Skin of body (tissue), 1 donor: ENCODE measurements at regions not wholly inside any gene's neighbourhood (a gene's known extent, or its start where the extent isn't known, plus 50 kb on each side); places are given as distances from the start of the nearest gene placed in this dataset.

Experiments
- DNase-seq: peaks from one replicate; lab custom pipeline; 2025; lab: John Stamatoyannopoulos, UW

DNA sequence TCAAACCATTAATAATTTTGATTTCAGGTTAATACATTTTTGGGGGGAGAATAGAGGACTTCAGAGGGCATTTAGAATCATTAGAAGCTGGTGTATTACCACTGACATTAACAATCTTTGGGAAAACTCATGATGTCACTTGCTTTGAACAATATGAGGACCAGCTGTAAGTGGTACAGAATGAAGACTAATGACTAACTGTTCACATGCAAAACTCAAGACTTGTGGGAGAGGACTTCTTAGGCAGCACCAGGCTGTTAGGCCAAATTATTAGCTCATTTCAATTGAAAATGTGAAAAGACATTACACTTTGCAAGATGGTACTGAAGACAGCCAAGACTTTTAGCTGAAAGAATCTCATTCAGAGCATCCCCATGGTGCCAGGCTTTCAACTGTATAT is 426.2 kb upstream of the ADAMTS9 start:
- peak; percentile 77 for DNase-seq

DNA sequence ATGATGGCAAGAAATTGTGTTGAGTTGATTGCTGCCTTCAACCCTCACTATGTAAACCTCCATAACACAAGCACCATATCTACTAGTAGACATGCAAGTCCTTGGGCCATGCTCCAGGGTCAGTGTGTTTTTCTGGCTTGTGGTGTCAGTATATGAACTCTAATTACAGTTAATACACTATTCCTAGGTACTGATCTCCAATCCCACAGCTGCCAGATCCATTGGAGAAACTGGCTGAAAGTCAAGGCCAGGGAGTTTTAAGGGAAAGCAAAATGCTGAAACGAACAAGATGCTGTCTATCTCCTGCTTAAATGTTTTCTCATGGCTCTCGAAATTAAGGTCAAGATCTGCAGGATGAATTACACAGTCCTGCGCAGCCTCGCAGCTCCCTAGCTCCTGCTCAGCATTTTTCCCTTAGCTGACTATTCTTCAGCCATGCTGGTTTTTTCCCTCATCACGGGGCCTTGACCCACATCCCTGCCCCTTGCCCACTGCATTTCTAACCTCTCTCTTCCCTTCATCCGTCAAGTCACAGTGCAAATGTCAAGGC is 425.0 kb upstream of the ADAMTS9 start:
- DNase-seq, result no peak

DNA sequence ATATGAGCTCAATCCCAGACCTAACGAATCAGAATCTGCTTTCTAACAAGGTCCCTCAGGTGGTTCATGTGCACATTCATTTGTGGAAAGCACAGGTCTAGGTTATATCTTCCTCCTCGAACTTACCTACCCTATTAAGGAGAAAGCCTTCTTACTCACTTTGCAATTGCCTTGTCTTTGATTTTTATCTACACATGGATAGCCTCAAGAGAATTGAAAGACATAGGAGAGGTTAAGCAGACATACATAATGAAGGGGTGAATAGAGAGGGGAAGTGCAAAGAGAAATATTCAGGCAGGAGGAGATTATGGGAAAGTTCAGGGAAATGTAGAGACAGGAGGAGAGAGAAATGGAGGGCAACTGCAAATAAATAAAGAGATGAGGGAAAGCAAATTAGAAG is 422.9 kb upstream of the ADAMTS9 start:
- no peak for DNase-seq

DNA sequence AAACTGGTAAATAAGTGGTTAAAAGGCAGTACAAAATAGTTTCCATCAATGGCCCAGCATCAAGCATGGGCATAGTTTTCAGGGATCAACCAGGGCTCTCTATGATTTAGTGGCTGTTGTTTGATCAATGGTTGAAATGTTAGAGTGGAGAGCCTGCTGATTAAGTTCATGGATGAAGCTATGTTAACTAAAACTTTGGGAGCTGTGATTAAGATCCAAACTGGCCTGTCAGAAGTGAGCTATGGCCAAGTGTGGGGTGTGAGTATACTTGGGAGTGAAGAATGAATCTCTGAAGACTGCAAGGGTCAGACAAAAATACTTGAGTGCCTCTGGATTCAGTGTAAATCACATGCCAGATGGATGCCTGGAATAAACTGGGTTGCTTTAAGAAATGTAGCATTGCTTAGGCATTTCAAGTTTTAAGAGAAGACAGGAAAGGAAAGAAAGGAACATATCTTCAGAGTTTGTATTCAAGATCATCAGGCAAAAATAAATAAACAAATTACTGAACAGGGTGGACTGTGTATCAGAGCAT is 422.2 kb upstream of the ADAMTS9 start:
- DNase-seq, result no peak

DNA sequence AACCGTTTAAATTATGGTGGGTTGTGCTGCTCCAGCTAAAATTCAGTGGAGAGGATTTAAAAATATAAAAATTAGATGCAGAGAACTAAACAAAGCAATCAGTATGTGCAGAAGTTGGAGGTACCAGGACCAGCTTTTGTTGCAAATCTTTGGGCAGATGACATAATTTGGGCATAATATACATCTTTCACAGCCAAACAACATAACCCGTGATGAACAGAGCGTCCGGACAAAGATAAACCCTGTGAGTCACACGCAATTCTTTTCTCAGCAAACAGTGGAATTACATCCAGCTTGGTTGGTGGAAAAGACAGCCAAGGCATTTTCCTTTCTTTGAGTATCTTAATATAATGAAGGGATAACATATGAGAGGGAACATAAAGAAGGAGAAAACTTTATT is 419.4 kb upstream of the ADAMTS9 start:
- DNase-seq, result peak; percentile 42

DNA sequence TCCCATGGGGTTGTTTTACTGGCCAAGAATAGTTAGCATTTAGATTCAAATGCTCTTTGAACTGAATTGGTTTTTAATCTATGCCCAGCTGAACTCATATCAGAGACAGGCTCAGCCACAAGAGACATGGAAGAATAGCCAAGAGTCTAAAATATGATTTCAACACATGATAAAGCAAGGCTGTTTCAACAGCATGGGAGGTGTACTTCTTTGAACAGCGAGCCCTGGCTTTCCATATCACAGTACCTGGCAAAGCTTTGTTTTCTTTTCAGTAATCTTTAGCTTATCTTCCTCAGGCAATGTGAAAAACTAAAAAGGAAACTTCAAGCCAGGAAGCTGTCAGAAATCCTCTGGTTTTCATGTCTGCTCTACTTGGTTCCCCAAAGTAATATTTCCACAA is 413.6 kb upstream of the ADAMTS9 start:
- DNase-seq, result peak; percentile 15

DNA sequence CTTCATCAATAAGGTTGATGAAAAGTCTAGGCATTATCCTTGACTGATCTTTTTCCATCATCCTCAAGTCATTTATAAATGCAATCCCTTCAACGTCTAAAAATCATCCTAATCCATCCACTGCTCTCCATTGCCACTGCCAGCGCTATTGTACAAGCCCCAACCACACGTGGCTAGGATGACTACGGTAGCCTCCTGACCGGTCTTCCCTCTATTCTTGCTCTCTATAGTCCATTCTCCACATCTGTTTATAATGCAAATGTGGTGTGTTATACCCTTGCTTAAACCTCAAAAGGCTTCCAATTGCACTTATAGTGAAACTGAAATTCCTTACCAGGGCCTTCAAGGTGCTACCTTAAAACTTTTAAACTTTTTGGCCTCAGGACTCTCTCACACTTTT is 410.6 kb upstream of the ADAMTS9 start:
- DNase-seq, result no peak

DNA sequence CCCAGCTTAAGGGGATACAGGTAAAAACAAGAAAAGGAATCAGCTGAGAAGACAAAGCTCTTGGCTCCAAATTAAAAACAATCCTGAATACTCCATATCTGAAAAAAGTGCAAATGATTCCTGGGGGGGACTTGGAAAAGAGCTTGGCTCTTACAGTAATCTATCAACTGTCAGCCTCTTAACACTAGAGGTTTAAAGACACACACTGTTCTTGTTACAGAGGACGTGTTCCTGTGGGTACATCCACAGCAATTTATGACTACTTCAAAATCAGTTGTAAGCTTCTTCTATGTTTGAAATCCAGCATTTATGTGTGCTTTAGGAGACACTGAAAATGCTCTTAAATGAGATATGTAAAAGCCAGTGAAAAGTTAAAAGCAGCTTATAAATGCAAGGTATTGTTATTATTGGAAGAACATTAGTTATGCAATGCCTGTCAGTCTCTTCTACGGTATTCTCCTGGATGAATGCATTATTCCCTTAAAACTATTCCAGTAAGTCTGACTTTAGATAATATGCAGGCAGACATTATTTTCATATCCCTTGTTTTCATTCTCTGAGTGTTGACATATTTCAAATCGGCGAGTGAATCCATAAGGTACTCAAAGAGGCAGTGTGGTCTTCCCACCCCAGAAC is 408.4 kb upstream of the ADAMTS9 start:
- DNase-seq, result no peak

DNA sequence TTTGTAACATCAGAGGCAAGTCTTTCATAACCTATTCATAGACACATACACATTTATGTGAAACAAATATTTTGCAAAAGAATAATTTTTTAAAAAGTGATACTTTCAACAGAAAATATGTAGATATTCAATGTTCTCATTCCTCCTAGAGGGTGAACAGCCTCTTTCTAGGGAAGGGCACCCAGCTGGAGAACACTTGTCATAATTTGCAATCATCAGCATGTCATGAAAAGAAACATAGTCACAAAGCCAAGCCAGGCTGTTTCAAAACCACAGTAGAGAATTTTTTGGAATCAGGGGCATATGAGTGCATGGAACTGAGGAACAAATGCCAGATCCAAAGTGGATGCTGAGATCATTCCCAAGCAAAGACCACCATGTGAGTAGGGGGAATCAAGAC is 406.9 kb upstream of the ADAMTS9 start:
- DNase-seq, result peak; percentile 85

DNA sequence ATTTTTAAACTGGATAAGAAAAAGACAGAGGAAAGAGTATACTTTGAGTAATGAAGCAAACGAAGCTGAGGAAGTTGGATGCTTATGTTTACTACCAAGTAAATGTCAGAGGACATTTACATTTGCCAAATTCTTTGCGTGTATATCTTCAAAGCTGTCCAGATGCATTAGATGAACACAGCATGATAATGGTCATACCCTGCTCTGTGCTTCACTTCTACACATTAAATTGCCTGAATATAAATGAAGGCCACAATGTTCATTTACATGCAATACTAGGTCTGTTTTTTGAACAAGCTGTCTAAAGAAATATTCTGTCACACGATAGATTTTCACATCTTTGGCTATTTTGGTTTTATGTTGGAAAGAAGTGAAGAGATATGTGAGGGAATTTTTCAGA is 405.8 kb upstream of the ADAMTS9 start:
- DNase-seq, result peak; percentile 17

DNA sequence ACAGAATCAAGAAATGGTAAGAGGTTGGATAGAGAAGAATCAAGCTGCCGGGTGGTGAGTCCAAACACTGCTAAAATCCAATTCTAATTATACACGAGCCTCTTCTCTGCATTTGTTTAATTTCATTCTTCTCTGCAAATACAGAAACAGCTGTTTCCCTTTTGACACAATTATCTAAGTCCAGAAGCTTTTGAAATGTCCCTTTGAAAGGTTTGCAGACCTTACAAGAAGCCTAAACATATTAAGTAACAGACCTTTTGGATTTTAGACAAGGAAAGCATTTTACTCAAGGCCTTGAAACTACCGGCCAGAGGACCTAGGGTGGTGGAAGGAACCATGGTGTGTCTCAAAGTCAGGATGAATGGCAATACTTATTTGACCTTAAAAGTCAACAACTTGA is 403.8 kb upstream of the ADAMTS9 start:
- DNase-seq, result no peak

DNA sequence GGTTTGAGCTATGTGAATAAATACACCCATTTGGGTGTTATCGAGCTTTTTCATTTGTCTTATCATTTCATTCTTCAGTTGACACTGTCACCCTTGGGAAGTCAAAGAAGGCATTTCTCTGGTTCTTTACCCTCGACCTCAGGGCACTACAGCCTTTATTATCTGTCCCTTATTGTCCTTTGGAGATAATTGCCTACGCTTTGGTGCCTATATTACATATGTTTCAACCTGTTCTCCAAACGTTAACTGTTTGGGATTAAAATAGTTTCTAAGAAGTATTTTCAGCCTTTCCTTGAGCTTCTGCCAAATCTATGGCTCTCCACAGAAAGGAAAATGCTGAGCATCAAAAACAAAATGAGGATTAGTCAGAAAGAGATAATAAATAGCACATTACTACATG is 395.4 kb upstream of the ADAMTS9 start:
- peak; percentile 52 for DNase-seq

DNA sequence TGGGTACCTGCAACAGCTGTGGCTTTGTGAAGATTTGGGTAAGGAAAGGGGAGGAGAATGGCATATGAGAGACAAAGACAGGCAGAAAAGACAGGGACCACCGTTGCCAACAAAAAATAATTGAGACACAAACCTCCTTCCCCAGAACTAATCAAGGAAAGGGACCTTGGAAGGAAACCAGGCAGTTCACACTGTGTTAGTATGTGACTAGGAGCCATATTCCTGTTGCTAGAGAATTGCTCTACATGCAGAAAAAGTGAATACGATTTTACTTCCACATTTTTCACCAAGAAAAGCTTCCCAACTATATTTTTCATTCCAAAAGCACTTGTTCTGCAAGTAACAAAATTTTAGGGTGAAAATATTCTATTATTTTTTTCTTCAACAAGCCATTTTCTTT is 393.7 kb upstream of the ADAMTS9 start:
- no peak for DNase-seq

DNA sequence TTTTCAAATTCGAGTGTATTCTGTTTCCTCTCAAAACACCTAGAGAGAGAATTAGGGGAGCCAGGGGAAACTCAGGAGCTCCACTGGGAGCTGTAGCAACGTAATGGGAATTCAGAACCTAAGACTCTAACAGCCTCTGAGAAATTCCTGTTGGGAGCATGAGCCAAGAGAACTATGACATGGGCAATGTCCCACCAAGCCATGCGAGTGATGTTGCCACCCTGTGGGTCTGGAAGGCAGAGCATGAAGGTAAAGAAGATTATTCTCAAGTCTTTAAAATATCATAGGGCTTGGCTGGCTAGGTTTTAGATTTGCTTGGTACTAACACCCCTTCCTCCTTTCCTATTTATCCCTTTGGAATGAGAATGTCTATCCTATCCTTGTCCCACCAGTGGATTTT is 392.6 kb upstream of the ADAMTS9 start:
- no peak for DNase-seq

DNA sequence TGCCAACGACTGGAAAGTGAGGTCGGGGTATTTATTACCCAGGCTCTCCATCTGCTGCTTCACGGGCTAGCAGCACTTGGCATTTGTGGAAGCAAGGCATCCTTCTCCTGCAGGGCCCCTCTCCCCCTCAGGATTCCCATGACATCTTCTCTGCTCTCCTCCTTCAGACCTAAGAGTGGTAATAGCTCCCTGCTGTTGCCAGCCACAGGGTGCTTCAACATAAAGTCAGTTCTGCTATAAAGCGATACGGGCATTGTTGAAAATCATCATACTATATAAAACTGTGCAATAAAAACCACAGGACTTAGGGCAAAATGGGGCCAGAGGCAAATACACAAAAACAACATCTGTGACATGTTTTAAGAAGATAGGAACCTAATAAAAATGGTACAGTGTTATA is 391.8 kb upstream of the ADAMTS9 start:
- no peak for DNase-seq

DNA sequence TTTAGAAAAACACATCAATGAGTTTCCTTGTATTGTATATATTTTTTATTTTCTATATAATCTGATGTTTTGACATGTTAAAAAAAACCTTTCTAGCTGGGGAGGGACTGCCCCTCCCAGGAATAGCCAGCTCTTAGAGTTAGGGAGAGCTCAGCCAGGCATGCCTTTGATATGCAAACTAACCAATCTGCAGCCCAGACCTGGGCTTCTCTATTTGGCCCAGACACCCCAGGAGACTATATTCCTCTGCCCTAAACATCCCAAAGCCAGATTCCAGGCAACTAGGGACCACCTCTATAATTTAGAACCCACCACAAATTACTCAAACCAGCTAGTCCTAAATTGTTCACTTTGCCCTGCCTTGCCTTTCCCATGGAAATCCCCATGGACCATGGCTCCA is 390.9 kb upstream of the ADAMTS9 start:
- no peak for DNase-seq

DNA sequence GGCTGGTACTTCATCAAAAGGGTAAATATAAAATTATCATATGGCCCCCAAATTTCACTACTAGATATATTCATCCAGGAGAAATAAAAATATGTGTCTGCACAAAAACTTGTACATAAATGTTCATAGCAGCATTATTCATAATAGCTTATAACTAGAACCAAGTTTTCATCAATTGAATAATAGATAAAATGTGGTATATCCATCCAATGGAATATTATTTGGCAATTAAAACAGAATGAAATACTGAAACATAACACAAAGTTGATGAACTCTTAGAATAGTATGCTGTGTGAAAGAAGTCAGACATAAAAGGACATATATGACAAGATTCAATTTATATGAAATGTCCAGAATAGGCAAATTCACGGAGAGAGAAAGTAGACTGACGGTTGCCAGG is 389.3 kb upstream of the ADAMTS9 start:
- no peak for DNase-seq

DNA sequence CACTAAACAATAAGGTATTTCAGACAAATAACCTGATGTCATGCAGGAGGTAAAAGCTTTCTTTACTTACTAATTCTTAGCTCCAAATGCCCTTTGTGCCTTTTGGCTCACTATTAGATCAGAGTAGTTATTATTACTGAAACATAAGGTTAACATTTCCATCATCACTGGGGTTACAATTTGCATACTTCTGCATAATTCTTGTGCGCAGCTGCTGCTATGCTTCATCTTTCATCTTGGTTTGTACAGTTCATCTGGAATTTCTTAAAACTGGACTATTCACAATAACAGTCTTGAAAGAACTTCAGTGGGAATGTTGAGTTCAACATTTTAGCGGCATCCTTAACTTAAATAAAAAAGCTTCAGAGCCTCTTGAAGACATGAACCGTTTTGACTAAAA is 383.2 kb upstream of the ADAMTS9 start:
- peak; percentile 79 for DNase-seq

DNA sequence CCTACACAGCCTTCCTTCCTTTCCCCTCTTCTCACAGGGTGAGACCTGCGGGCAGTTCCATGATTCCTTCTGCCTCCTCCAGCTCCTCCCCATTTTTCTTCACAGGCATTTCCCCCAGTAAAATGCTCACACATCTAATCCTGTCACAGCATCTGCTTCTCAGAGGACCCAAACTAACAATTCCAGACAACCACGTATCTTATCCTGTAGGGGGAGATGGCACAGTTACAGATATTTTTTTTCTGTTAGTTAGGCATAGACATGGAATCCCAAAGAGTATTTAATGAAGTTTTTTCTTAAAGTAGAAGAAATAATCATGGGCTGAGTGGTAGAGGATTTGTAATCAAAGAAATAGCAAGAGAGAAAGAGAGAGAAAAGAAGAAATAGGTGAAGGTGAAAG is 373.1 kb upstream of the ADAMTS9 start:
- DNase-seq, result no peak

DNA sequence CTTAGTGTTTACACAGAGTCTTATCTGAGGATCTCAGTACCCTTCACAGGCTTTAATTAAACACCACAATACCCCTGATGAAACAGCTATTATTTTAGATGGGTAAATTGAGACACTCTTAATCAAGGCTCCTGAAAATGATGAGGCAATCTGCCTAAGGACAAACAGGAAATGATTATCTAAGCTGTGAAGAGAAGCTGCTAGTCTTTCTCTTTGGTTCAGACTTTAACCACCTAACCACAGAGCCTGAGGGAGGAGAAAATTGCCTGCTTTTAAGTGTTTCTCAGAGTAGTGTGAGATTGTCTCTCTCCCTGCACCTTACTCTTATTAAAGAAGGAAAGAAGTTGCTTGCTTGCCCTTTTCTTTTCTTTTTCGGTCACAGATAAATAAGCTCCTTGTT is 364.3 kb upstream of the ADAMTS9 start:
- no peak for DNase-seq

DNA sequence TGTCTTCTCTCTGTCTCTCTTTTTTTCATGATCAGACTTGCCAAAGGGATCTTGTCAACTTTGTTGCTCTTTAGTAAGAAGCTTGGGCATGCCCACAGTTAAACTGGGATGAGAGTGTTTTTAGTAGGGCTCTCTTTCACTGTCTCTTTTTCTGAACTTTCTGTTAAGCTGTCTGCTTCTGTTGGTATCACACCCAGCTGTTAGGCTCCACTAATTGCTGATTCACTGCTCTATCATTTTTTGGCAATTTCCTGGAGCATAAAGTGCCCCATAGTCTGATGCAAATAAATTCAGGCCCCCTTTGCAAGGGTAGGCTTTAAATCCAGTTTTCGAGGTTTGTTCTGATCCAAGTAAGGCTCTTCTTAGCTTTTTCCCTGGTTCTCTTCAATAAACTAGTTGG is 360.4 kb upstream of the ADAMTS9 start:
- DNase-seq, result no peak

DNA sequence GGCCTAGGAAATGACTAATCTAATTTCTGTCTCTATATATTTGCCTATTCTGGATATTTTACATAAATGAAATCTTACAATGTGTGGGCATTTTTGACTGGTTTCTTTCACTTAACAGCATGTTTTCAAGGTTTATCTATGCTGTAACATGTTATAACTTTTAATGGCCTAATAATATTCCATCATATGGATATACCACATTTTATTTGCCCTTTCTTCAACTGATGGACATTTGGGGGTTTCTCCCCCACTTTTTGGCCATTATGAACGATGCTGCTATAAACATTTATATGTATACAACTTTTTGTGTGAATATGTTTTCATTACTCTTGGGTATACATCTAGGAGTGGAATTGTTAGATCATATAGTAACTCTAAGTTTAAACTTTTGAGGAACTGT is 357.3 kb upstream of the ADAMTS9 start:
- no peak for DNase-seq

DNA sequence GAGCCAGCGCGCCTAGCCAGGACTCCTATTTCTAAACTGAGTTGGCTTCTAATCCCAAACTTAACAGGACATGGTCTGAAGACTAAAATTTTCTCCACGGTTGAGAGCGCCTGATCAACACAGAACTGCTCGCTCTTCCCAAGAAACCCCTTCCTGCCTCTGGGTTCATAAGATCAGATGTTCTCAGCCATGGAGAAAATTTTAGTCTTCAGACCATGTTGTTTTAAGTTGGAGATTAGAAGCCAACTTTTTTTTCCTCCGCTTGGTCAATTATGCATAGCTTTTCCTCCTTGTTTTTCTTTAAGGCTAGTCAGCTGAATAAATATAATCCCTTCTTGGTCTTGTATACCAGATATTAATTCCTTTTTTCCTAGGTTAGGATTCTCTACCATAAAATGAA is 356.6 kb upstream of the ADAMTS9 start:
- DNase-seq, result no peak

DNA sequence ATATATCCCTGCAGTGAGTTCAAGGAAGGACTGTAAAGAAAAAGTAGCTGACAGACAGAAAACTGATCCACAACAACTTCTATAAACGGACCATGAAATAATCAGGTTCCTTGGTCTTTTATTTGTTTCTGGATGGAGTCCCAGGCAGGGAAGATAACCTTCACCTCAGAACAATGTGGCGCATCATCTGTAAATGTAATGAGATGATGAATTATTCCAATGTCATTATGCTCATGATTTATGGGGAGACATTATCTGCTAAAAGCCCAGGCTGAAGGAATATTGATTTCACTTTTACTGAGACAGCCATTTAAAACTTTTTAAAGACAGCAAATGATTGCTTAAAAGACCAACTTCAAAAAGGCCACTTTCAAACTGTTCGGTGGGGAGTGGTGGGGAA is 354.9 kb upstream of the ADAMTS9 start:
- no peak for DNase-seq
